Lung (tissue), 11 donors: ENCODE measurements at regions not wholly inside any gene's neighbourhood (a gene's known extent, or its start where the extent isn't known, plus 50 kb on each side); places are given as distances from the start of the nearest gene placed in this dataset.

Experiments
- ATAC-seq: fragments of 200-7000 bp; cut with Tn5 transposase; one replicate; pipeline ENCODE4 v1.9.1; 2020; ENCODE audit warnings: moderate number of reproducible peaks; ENCODE audit not compliant: insufficient read depth, low FRiP score
- DNase-seq, 3 donors: peaks; one replicate each; pipeline ENCODE4 v3.0.0-alpha.2; 2013 to 2017
- H3K27ac ChIP-seq, 2 donors: one replicate each; pipeline ENCODE4 v1.5.1; 2013; ENCODE audit warnings: mild to moderate bottlenecking in 2 of 2, moderate library complexity in 2 of 2, control low read depth in 1 of 2, inconsistent platforms in 1 of 2, low read depth in 1 of 2, low read length in 1 of 2
- H3K27me3 ChIP-seq, 3 donors: one replicate each; pipeline ENCODE4 v1.5.1; 2013; ENCODE audit warnings: low read length in 2 of 3; ENCODE audit not compliant: control insufficient read depth in 3 of 3, insufficient read depth in 3 of 3
- H3K36me3 ChIP-seq, 4 donors: one replicate each; pipeline ENCODE4 v1.5.1; 2013; ENCODE audit warnings: low read length in 4 of 4, mild to moderate bottlenecking in 1 of 4, moderate library complexity in 1 of 4; ENCODE audit not compliant: control insufficient read depth in 4 of 4, insufficient read depth in 4 of 4
- H3K4me1 ChIP-seq, 5 donors: one replicate each; pipeline ENCODE4 v1.5.1; 2013; ENCODE audit warnings: low read length in 5 of 5, mild to moderate bottlenecking in 2 of 5, moderate library complexity in 1 of 5; ENCODE audit not compliant: control insufficient read depth in 5 of 5, insufficient read depth in 5 of 5
- H3K4me3 ChIP-seq: one replicate; pipeline ENCODE4 v1.5.1; 2013; ENCODE audit warnings: mild to moderate bottlenecking, control low read depth, moderate library complexity
- H3K9ac ChIP-seq, 2 donors: one replicate each; pipeline ENCODE4 v1.5.1; 2013; ENCODE audit warnings: low read length in 2 of 2, control low read depth in 1 of 2; ENCODE audit not compliant: insufficient read depth in 1 of 2
- H3K9me3 ChIP-seq, 4 donors: one replicate each; pipeline ENCODE4 v1.5.1; 2013; ENCODE audit warnings: low read length in 3 of 4, mild to moderate bottlenecking in 1 of 4, moderate library complexity in 1 of 4; ENCODE audit not compliant: control insufficient read depth in 4 of 4, insufficient read depth in 3 of 4
- WGBS, 2 donors: extraction: QIAGEN DNeasy Blood & Tissue Kit; methylation state at CpG; one replicate each; pipeline ENCODE4 v1.1.7; 2013; 5-methylcytosine and 5-hydroxymethylcytosine counted together
- TF ChIP-seq, protein P1 (sequence below): IDR thresholded peaks from 2 replicates; pipeline ENCODE4 v1.5.1; 2012; ENCODE audit warnings: mild to moderate bottlenecking; ENCODE audit errors: control extremely low read depth, extremely low read depth
- donor health status: control.
- donor health status: control.
- donor health status: Bipolar disorder and iron deficiency.
- donor health status: healthy.
- donor health status: DM: yes; HTN: yes; CAD: no.

DNA sequence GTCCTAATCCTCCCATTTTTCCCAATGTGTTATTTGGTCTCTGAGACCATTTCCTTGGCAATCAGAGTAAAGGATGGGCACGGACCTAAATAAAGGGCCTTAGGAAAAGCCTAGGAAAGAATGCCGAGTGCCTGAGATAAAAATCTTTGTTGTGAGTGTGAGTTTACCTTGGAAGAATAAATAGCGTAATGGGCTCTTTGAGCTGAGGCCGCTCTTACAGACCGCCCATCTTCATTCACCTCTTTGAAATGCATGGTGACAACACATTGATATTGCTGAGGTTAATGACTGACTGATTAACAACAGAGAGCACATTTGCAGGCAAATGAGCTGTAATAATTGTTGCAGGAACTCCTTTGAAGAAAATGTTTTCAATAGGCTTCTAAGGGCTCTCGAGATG, 1967.1 kb upstream of the WWC1 start:
- Histone ChIP-seq H3K36me3 (no peaks in the 10 kb centered on the region), H3K4me3 (no peak overlapping the region), H3K9ac (no peak overlapping the region), H3K27ac (no peak overlapping the region), H3K9me3 (no peaks in the 10 kb centered on the region), H3K4me1 (no peaks in the 10 kb centered on the region), H3K27me3 (no peaks in the 10 kb centered on the region)
- WGBS, 2 donors, result 37 to 51% methylated on average over 6 of the region's 6 CpGs
- ATAC-seq, result no peak
- DNase-seq, result no peak
- TF ChIP-seq, protein P1, sequence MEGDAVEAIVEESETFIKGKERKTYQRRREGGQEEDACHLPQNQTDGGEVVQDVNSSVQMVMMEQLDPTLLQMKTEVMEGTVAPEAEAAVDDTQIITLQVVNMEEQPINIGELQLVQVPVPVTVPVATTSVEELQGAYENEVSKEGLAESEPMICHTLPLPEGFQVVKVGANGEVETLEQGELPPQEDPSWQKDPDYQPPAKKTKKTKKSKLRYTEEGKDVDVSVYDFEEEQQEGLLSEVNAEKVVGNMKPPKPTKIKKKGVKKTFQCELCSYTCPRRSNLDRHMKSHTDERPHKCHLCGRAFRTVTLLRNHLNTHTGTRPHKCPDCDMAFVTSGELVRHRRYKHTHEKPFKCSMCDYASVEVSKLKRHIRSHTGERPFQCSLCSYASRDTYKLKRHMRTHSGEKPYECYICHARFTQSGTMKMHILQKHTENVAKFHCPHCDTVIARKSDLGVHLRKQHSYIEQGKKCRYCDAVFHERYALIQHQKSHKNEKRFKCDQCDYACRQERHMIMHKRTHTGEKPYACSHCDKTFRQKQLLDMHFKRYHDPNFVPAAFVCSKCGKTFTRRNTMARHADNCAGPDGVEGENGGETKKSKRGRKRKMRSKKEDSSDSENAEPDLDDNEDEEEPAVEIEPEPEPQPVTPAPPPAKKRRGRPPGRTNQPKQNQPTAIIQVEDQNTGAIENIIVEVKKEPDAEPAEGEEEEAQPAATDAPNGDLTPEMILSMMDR, result no peak

DNA sequence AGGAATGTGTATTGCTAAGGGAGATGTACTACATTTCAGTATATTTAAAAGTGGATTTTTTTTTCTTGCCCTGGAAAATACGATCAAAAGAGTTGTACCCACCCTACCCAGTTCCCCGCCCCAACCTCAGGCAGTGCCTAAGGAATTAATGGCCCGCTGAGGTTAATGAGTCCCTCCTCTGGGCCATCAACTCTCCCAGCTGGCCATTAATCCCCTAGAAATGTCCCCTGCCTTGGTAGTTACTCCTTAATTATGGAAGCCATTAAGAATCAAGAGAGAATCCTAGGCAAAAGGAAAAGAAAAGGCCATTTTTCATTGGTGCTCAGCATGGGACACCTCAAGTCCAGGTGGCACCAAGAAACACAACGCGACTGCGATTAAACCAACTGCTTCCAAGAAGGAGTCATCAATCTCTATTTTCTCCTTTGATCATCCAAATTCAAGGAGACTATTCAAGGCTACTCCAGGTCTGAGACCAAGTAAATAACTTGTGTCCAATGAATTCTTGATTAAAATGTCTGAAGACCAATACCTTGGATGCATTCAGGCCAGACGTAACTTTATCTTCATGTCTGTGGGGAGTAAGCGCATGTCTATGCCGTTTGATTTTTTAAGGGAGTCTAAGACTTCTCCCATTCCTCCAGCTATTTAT, 1962.2 kb upstream of the WWC1 start:
- H3K27ac ChIP-seq, result no peak overlapping the region
- 88% methylated on average over 9 of the region's 9 CpGs for WGBS, 2 donors
- no peaks in the 10 kb centered on the region for H3K36me3 ChIP-seq
- H3K4me3 ChIP-seq, result no peak overlapping the region
- no peak for ATAC-seq
- TF ChIP-seq, protein P1, result no peak
- no peaks in the 10 kb centered on the region for H3K27me3 ChIP-seq
- H3K4me1 ChIP-seq, result no peaks in the 10 kb centered on the region
- DNase-seq, result no peak
- no peak overlapping the region for H3K9ac ChIP-seq
- no peaks in the 10 kb centered on the region for H3K9me3 ChIP-seq

DNA sequence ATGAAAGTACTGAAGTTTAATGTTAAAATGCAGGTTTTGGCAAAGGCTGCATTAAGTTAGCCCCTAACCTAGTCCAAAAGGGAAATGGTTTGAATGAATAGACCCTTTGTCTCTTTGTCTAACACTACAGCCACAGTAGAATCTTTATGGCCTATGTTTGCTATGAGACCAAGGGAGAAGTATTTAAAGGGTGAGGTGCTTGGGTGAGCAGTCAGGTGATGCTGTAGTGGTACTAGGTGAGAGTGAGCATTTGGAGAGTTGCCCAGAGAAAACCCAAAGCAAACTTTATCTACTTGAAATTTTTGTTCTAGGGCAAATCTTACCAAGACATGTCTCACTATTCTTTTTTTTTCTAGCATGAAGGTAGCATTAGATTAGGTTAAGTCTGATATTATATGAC, 1961.4 kb upstream of the WWC1 start:
- peak; percentile 17 to 75 (median 35) for DNase-seq

More for the DNA sequence above, 1961.4 kb upstream of the WWC1 start:
- Histone ChIP-seq H3K9ac (no peak overlapping the region), H3K4me1 (no peaks in the 10 kb centered on the region), H3K27ac (no peak overlapping the region), H3K4me3 (no peak overlapping the region), H3K36me3 (no peaks in the 10 kb centered on the region), H3K9me3 (no peaks in the 10 kb centered on the region), H3K27me3 (no peaks in the 10 kb centered on the region)
- TF ChIP-seq, protein P1, result no peak
- ATAC-seq, result no peak
